H9 (cell line): ENCODE measurements at regions not wholly inside any gene's neighbourhood (a gene's known extent, or its start where the extent isn't known, plus 50 kb on each side); places are given as distances from the start of the nearest gene placed in this dataset.

Experiments used
- DNase-seq: peaks from one replicate; pipeline ENCODE4 v3.0.0-alpha.2; 2017
- H2AFZ ChIP-seq: one replicate; pipeline ENCODE4 v1.6.1; 2013; ENCODE audit warnings: mild to moderate bottlenecking, low read length, control low read depth, moderate library complexity
- H2AK5ac ChIP-seq: 2 replicates; pipeline ENCODE4 v1.6.1; 2013; ENCODE audit warnings: low read length, control low read depth, mixed read lengths; ENCODE audit not compliant: insufficient read length
- H2BK120ac ChIP-seq: one replicate; pipeline ENCODE4 v1.6.1; 2013; ENCODE audit warnings: low read depth, mild to moderate bottlenecking, low read length, control low read depth, inconsistent platforms; ENCODE audit not compliant: poor library complexity, severe bottlenecking
- H2BK12ac ChIP-seq: 2 replicates; pipeline ENCODE4 v1.6.1; 2013; ENCODE audit warnings: low read length, control low read depth, mixed read lengths, low read depth; ENCODE audit not compliant: insufficient read length
- H2BK15ac ChIP-seq: 2 replicates; pipeline ENCODE4 v1.6.1; 2013; ENCODE audit warnings: low read depth, low read length, control low read depth
- H2BK20ac ChIP-seq: one replicate; pipeline ENCODE4 v1.6.1; 2013; ENCODE audit warnings: low read depth, mild to moderate bottlenecking, low read length, control low read depth, inconsistent platforms; ENCODE audit not compliant: poor library complexity, severe bottlenecking
- H2BK5ac ChIP-seq: 2 replicates; pipeline ENCODE4 v1.6.1; 2013; ENCODE audit warnings: low read length, control low read depth, mixed read lengths; ENCODE audit not compliant: insufficient read length
- H3K14ac ChIP-seq: 2 replicates; pipeline ENCODE4 v1.6.1; 2013; ENCODE audit warnings: low read length, control low read depth; ENCODE audit not compliant: insufficient read depth
- H3K18ac ChIP-seq: 2 replicates; pipeline ENCODE4 v1.6.1; 2013; ENCODE audit warnings: low read depth, mild to moderate bottlenecking, mixed read lengths, low read length, control low read depth; ENCODE audit not compliant: insufficient read length
- H3K23ac ChIP-seq: 2 replicates; pipeline ENCODE4 v1.6.1; 2013; ENCODE audit warnings: low read length, control low read depth, mixed read lengths, low read depth; ENCODE audit not compliant: insufficient read length
- H3K23me2 ChIP-seq: 2 replicates; pipeline ENCODE4 v1.6.1; 2013; ENCODE audit warnings: low read depth, mild to moderate bottlenecking, mixed read lengths, low read length, control low read depth; ENCODE audit not compliant: insufficient read length, poor library complexity, severe bottlenecking
- H3K27ac ChIP-seq: 2 replicates; pipeline ENCODE4 v1.5.1; 2013; ENCODE audit warnings: low read length, control low read depth, mixed read lengths, low read depth; ENCODE audit not compliant: insufficient read length
- H3K27me3 ChIP-seq: 2 replicates; pipeline ENCODE4 v1.6.1; 2013; ENCODE audit warnings: low read length, control low read depth, inconsistent platforms; ENCODE audit not compliant: insufficient read depth
- H3K4ac ChIP-seq: 2 replicates; pipeline ENCODE4 v1.6.1; 2013; ENCODE audit warnings: low read depth, mild to moderate bottlenecking, control low read depth, inconsistent platforms, low read length, moderate library complexity
- H3K4me1 ChIP-seq: 2 replicates; pipeline ENCODE4 v1.6.1; 2013; ENCODE audit warnings: low read length, control low read depth, inconsistent platforms; ENCODE audit not compliant: insufficient read depth
- H3K4me2 ChIP-seq: 2 replicates; pipeline ENCODE4 v1.6.1; 2013; ENCODE audit warnings: low read length, control low read depth, mixed read lengths; ENCODE audit not compliant: insufficient read length, insufficient read depth
- H3K56ac ChIP-seq: 2 replicates; pipeline ENCODE4 v1.6.1; 2013; ENCODE audit warnings: low read depth, mild to moderate bottlenecking, mixed read lengths, low read length, control low read depth; ENCODE audit not compliant: insufficient read length
- H3K79me1 ChIP-seq: 2 replicates; pipeline ENCODE4 v1.6.1; 2013; ENCODE audit warnings: low read depth, mild to moderate bottlenecking, moderate library complexity, low read length, control low read depth, inconsistent platforms; ENCODE audit not compliant: insufficient read depth, poor library complexity, severe bottlenecking
- H3K79me2 ChIP-seq: 2 replicates; pipeline ENCODE4 v1.6.1; 2013; ENCODE audit warnings: low read length, control low read depth, inconsistent platforms; ENCODE audit not compliant: insufficient read depth
- H3K9ac ChIP-seq: 2 replicates; pipeline ENCODE4 v1.6.1; 2013; ENCODE audit warnings: low read length, control low read depth, mixed read lengths; ENCODE audit not compliant: insufficient read length; ENCODE audit errors: extremely low read depth
- H3K9me3 ChIP-seq: one replicate; pipeline ENCODE4 v1.6.1; 2013; ENCODE audit warnings: low read depth, low read length, inconsistent platforms; ENCODE audit not compliant: control insufficient read depth
- H3T11ph ChIP-seq: one replicate; pipeline ENCODE4 v1.6.1; 2013; ENCODE audit warnings: mild to moderate bottlenecking, low read length, control low read depth, inconsistent platforms
- H4K20me1 ChIP-seq: one replicate; pipeline ENCODE4 v1.6.1; 2013; ENCODE audit not compliant: control insufficient read depth, insufficient read length, insufficient read depth
- H4K5ac ChIP-seq: 2 replicates; pipeline ENCODE4 v1.6.1; 2013; ENCODE audit warnings: low read depth, mild to moderate bottlenecking, mixed read lengths, low read length, control low read depth; ENCODE audit not compliant: insufficient read length
- H4K8ac ChIP-seq: replicated peaks from 2 replicates; pipeline ENCODE4 v1.6.1; 2013; ENCODE audit warnings: low read length, control low read depth, mixed read lengths, low read depth; ENCODE audit not compliant: insufficient read length
- H4K91ac ChIP-seq: 2 replicates; pipeline ENCODE4 v1.6.1; 2013; ENCODE audit warnings: low read depth, mild to moderate bottlenecking, moderate library complexity, mixed read lengths, low read length, control low read depth; ENCODE audit not compliant: insufficient read length
- H3K27ac Mint-ChIP-seq, 3 experiments: 2 replicates in 2 of 3; 3 replicates in 1 of 3; pipeline ENCODE4 v1.8.0; 2020 to 2021; ENCODE audit warnings: mixed read lengths in 3 of 3, mild to moderate bottlenecking in 1 of 3, moderate library complexity in 1 of 3
- H3K27me3 Mint-ChIP-seq: 2 replicates; pipeline ENCODE4 v1.8.0; 2021; ENCODE audit warnings: low read depth, mild to moderate bottlenecking, moderate library complexity, mixed read lengths
- H3K36me3 Mint-ChIP-seq, 3 experiments: 2 replicates in 2 of 3; 3 replicates in 1 of 3; pipeline ENCODE4 v1.8.0; 2020 to 2021; ENCODE audit warnings: low read depth in 3 of 3, mixed read lengths in 3 of 3; ENCODE audit not compliant: insufficient read depth in 1 of 3
- H3K4me1 Mint-ChIP-seq, 2 experiments: 2 replicates each; pipeline ENCODE4 v1.8.0; 2020; ENCODE audit warnings: mixed read lengths in 2 of 2
- H3K4me3 Mint-ChIP-seq, 2 experiments: 2 replicates in 1 of 2; 3 replicates in 1 of 2; pipeline ENCODE4 v1.8.0; 2020 to 2021; ENCODE audit warnings: mild to moderate bottlenecking in 2 of 2, mixed read lengths in 2 of 2, moderate library complexity in 1 of 2
- H3K9me3 Mint-ChIP-seq, 2 experiments: 2 replicates in 1 of 2; 3 replicates in 1 of 2; pipeline ENCODE4 v1.8.0; 2020; ENCODE audit warnings: mild to moderate bottlenecking in 2 of 2, mixed read lengths in 2 of 2, moderate library complexity in 1 of 2
- CTCF ChIP-seq: fragments of 200-600 bp; sonication (generic); conservative IDR thresholded peaks from 3 replicates; pipeline ENCODE4 v1.8.0; 2021; ENCODE audit warnings: antibody characterized with exemption, mild to moderate bottlenecking

GRCh38 chr16:86983621-86984020 lies 333.6 kb downstream of the C16orf95 start:
- H3T11ph ChIP-seq: no peak overlapping the region
- H4K20me1 ChIP-seq: no peaks in the 10 kb centered on the region
- peak overlapping the region in 1 of 3 experiments; percentile 48; a peak in 1 of 7 replicates for H3K27ac Mint-ChIP-seq
- no peak overlapping the region for H2BK15ac ChIP-seq
- no peaks in the 10 kb centered on the region for H3K27me3 ChIP-seq
- peaks cover 9% of the 10 kb centered on the region for H3K27me3 Mint-ChIP-seq
- peaks cover 4% of the 10 kb centered on the region; the same call in 1 of the 2 replicates for H3K4me1 ChIP-seq
- H3K9me3 ChIP-seq: no peaks in the 10 kb centered on the region
- H4K8ac ChIP-seq: no peak overlapping the region
- H3K56ac ChIP-seq: no peak overlapping the region
- H3K79me1 ChIP-seq: no peaks in the 10 kb centered on the region
- H4K5ac ChIP-seq: no peak overlapping the region
- no peak overlapping the region for H2AFZ ChIP-seq
- H2BK5ac ChIP-seq: no peak overlapping the region
- peaks cover 9 to 20% of the 10 kb centered on the region in 2 experiments for H3K4me1 Mint-ChIP-seq
- H2BK120ac ChIP-seq: no peak overlapping the region
- H3K4me3 Mint-ChIP-seq: no peak overlapping the region; a peak in 1 of 5 replicates
- no peaks in the 10 kb centered on the region for H3K79me2 ChIP-seq
- H2BK20ac ChIP-seq: no peak overlapping the region
- no peak for DNase-seq
- no peak overlapping the region for H4K91ac ChIP-seq
- no peak overlapping the region for H3K4ac ChIP-seq
- no peak overlapping the region for H3K4me2 ChIP-seq
- H3K18ac ChIP-seq: no peak overlapping the region
- H3K27ac ChIP-seq: no peak overlapping the region
- H2AK5ac ChIP-seq: no peak overlapping the region
- H3K36me3 Mint-ChIP-seq: peaks cover 0 to 6% (median 4%) of the 10 kb centered on the region in 3 experiments; a peak in 2 of 7 replicates
- no peak overlapping the region for H3K23ac ChIP-seq
- H3K23me2 ChIP-seq: no peaks in the 10 kb centered on the region
- no peak overlapping the region for H2BK12ac ChIP-seq
- H3K14ac ChIP-seq: no peak overlapping the region
- H3K9me3 Mint-ChIP-seq: peaks cover 6 to 8% of the 10 kb centered on the region in 2 experiments
- H3K9ac ChIP-seq: no peak overlapping the region
- TF ChIP-seq CTCF: no peak
